ENCODE measurements at regions not wholly inside any gene's neighbourhood (a gene's known extent, or its start where the extent isn't known, plus 50 kb on each side); places are given as distances from the start of the nearest gene placed in this dataset.

DNA sequence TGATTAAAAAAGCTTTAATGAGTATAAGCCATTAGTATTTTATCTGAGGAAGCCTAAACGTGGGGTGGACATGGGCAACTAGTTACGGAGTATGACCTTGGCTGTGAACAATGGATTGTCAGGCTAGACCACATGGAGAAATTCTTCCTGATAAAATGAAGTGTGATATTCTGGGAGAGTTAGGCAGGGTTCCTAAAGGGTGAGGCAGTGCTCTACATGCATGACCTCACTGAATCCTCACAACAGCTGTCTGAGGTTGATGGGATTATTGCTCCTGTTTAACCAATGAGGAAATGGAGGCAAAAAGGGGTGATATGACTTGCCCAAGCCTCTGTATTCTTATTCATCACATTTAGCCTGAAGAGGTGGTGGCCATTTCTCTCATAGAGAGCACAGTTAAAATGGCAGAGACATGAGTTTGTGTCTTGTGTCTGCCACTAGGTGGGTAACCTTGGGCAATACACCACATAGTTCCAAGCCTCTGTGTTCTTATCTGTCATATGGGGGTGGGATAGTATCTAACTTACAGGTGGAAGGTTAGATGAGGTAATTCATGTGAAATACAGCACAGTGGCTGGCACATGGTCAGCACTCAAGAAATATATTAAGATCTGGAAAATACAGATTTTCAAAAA is 96.1 kb upstream of the NR3C1 start:
- peaks cover 23% of the 10 kb centered on the region for H3K4me1 ChIP-seq (ENCODE audit: control insufficient read depth, extremely low read depth, insufficient read depth, low read length)
- FAIRE-seq: no peak

DNA sequence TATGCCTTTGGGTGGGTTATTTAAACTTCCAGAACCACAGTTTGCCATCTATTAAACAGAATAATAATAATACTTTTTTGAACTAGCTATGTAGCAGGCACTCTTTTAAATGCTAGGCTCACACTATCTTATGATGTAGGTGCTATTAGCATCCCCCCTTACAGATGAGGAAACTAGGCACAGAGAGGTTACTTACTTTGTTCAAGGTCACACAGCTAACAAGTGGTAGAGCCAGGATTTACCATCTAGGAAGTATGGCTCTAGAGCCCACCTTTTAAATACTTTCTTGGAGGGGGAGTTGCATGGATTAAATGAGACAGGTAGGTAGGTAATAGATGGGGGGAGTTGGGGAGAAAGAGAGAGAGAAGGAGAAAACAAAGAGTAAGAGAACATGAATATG is 95.3 kb upstream of the NR3C1 start:
- Histone ChIP-seq H4K20me1 (ENCODE audit: control insufficient read depth, extremely low read depth, insufficient read depth, low read length) (no peaks in the 10 kb centered on the region), H3K36me3 (ENCODE audit: control insufficient read depth in 2 of 2, extremely low read depth in 1 of 2, insufficient read depth in 2 of 2, low read length in 2 of 2) (no peaks in the 10 kb centered on the region), H3K9ac (ENCODE audit: control insufficient read depth, extremely low read depth, insufficient read depth, low read length) (no peak overlapping the region), H3K27ac (ENCODE audit: control insufficient read depth, insufficient read depth, low read length) (no peak overlapping the region), H3K4me1 (ENCODE audit: control insufficient read depth, extremely low read depth, insufficient read depth, low read length) (peaks cover 31% of the 10 kb centered on the region), H2AFZ (ENCODE audit: control insufficient read depth, low read length) (no peak overlapping the region), H3K79me2 (ENCODE audit: control insufficient read depth, insufficient read depth, low read length) (no peaks in the 10 kb centered on the region), H3K4me2 (ENCODE audit: control insufficient read depth, extremely low read depth, insufficient read depth, low read depth, low read length) (no peak overlapping the region), H3K9me1 (ENCODE audit: control insufficient read depth, extremely low read depth, insufficient read depth, low read length) (no peaks in the 10 kb centered on the region), H3K4me3 (ENCODE audit: control insufficient read depth in 2 of 3, extremely low read depth in 1 of 3, insufficient read depth in 2 of 3, low read depth in 1 of 3, low read length in 3 of 3) (no peak overlapping the region), H3K27me3 (ENCODE audit: control insufficient read depth, extremely low read depth, insufficient read depth, low read length) (no peaks in the 10 kb centered on the region), H3K9me3 (ENCODE audit: control insufficient read depth, low read depth, low read length) (no peaks in the 10 kb centered on the region)
- dilution Hi-C loops (cut with MboI; ENCODE audit: extremely low pct_ligation_motif_present, low sequenced_read_pairs): no loop called here
- no peak for DNase-seq (ENCODE audit: low read depth, low spot score)
- FAIRE-seq: no peak
- TF ChIP-seq EZH2 (IDR thresholded peaks at IDR 0.05; ENCODE audit: low read length): no peak
- TF ChIP-seq, protein P1, sequence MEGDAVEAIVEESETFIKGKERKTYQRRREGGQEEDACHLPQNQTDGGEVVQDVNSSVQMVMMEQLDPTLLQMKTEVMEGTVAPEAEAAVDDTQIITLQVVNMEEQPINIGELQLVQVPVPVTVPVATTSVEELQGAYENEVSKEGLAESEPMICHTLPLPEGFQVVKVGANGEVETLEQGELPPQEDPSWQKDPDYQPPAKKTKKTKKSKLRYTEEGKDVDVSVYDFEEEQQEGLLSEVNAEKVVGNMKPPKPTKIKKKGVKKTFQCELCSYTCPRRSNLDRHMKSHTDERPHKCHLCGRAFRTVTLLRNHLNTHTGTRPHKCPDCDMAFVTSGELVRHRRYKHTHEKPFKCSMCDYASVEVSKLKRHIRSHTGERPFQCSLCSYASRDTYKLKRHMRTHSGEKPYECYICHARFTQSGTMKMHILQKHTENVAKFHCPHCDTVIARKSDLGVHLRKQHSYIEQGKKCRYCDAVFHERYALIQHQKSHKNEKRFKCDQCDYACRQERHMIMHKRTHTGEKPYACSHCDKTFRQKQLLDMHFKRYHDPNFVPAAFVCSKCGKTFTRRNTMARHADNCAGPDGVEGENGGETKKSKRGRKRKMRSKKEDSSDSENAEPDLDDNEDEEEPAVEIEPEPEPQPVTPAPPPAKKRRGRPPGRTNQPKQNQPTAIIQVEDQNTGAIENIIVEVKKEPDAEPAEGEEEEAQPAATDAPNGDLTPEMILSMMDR (optimal IDR thresholded peaks at IDR 0.05 in 1 of 3, IDR thresholded peaks at IDR 0.05 in 1 of 3, conservative IDR thresholded peaks at IDR 0.05 in 1 of 3; ENCODE audit: extremely low read depth in 1 of 3, insufficient read depth in 2 of 3, low read length in 3 of 3): no peak

More for the DNA sequence above, 96.1 kb upstream of the NR3C1 start:
- TF ChIP-seq, protein P1 (optimal IDR thresholded peaks at IDR 0.05 in 1 of 3, IDR thresholded peaks at IDR 0.05 in 1 of 3, conservative IDR thresholded peaks at IDR 0.05 in 1 of 3; ENCODE audit: extremely low read depth in 1 of 3, insufficient read depth in 2 of 3, low read length in 3 of 3): no peak
- Histone ChIP-seq H2AFZ (ENCODE audit: control insufficient read depth, low read length) (no peak overlapping the region), H3K9me3 (ENCODE audit: control insufficient read depth, low read depth, low read length) (no peaks in the 10 kb centered on the region), H3K9me1 (ENCODE audit: control insufficient read depth, extremely low read depth, insufficient read depth, low read length) (no peaks in the 10 kb centered on the region), H3K9ac (ENCODE audit: control insufficient read depth, extremely low read depth, insufficient read depth, low read length) (no peak overlapping the region), H3K79me2 (ENCODE audit: control insufficient read depth, insufficient read depth, low read length) (no peaks in the 10 kb centered on the region), H3K4me3 (ENCODE audit: control insufficient read depth in 2 of 3, extremely low read depth in 1 of 3, insufficient read depth in 2 of 3, low read depth in 1 of 3, low read length in 3 of 3) (no peak overlapping the region), H3K27ac (ENCODE audit: control insufficient read depth, insufficient read depth, low read length) (no peak overlapping the region), H3K4me2 (ENCODE audit: control insufficient read depth, extremely low read depth, insufficient read depth, low read depth, low read length) (no peak overlapping the region), H3K36me3 (ENCODE audit: control insufficient read depth in 2 of 2, extremely low read depth in 1 of 2, insufficient read depth in 2 of 2, low read length in 2 of 2) (no peaks in the 10 kb centered on the region), H3K27me3 (ENCODE audit: control insufficient read depth, extremely low read depth, insufficient read depth, low read length) (no peaks in the 10 kb centered on the region), H4K20me1 (ENCODE audit: control insufficient read depth, extremely low read depth, insufficient read depth, low read length) (no peaks in the 10 kb centered on the region)
- dilution Hi-C loops (cut with MboI; ENCODE audit: extremely low pct_ligation_motif_present, low sequenced_read_pairs): no loop called here
- DNase-seq (ENCODE audit: low read depth, low spot score): no peak
